T-cell (primary cell): ENCODE measurements at regions not wholly inside any gene's neighbourhood (a gene's known extent, or its start where the extent isn't known, plus 50 kb on each side); places are given as distances from the start of the nearest gene placed in this dataset.

Experiments
- ATAC-seq, 4 experiments: fragments of 200-7000 bp in 3 of 4; fragments of 150-1000 bp in 1 of 4; cut with Tn5 transposase; replicated peaks in 1 of 4; 1 replicate in 3 of 4; 2 replicates in 1 of 4; pipeline ENCODE4 v1.10.0; 2021; ENCODE audit warnings: moderate library complexity in 3 of 4, mild to moderate bottlenecking in 2 of 4, moderate number of reproducible peaks in 1 of 4
- CTCF ChIA-PET, 2 donors: fragments of 300-600 bp; sonication (Branson Sonifier 250); formaldehyde crosslinking; loops; one replicate each; lab custom pipeline; 2022; ENCODE audit warnings: antibody characterized with exemption in 2 of 2; lab: Charles Lee
- POLR2A ChIA-PET, 2 donors: fragments of 300-600 bp; sonication (Branson Sonifier 250); formaldehyde crosslinking; loops; one replicate each; lab custom pipeline; 2022; ENCODE audit warnings: antibody characterized with exemption in 2 of 2; lab: Charles Lee
- DNase-seq, 35 experiments: peaks; one replicate each; pipeline versions ENCODE4 v3.0.0 to v3.0.0-alpha.2; 2013 to 2023
- H3K27ac ChIP-seq: one replicate; pipeline ENCODE4 v1.5.1; 2013; ENCODE audit warnings: low read length
- H3K27me3 ChIP-seq, 2 experiments: replicated peaks in 1 of 2; 1 replicate in 1 of 2; 2 replicates in 1 of 2; pipeline versions ENCODE4 v1.6.1 to v1.7.0; 2013; ENCODE audit warnings: low read length in 1 of 2, mixed read lengths in 1 of 2; ENCODE audit not compliant: control insufficient read depth in 2 of 2, insufficient read depth in 2 of 2; ENCODE audit errors: extremely low read depth in 1 of 2
- H3K36me3 ChIP-seq, 2 donors: 1 replicate in 1 of 2; 2 replicates in 1 of 2; pipeline versions ENCODE4 v1.6.1 to v1.7.0; 2013; ENCODE audit warnings: low read length in 1 of 2; ENCODE audit not compliant: control insufficient read depth in 2 of 2, insufficient read depth in 1 of 2; ENCODE audit errors: extremely low read depth in 1 of 2
- H3K4me1 ChIP-seq, 2 experiments: 1 replicate in 1 of 2; 2 replicates in 1 of 2; pipeline versions ENCODE4 v1.6.1 to v1.7.0; 2013; ENCODE audit warnings: low read length in 2 of 2, mixed read lengths in 1 of 2; ENCODE audit not compliant: insufficient read depth in 2 of 2, control insufficient read depth in 1 of 2; ENCODE audit errors: extremely low read depth in 1 of 2
- H3K4me3 ChIP-seq, 2 donors: 1 replicate in 1 of 2; 2 replicates in 1 of 2; pipeline versions ENCODE4 v1.5.1 to v1.7.0; 2013; ENCODE audit warnings: mild to moderate bottlenecking in 2 of 2, low read length in 1 of 2, moderate library complexity in 1 of 2; ENCODE audit not compliant: control insufficient read depth in 1 of 2; ENCODE audit errors: extremely low read depth in 1 of 2
- H3K9me3 ChIP-seq: 2 replicates; pipeline ENCODE4 v1.7.0; 2013
- H3K27ac Mint-ChIP-seq, 2 donors: one replicate each; pipeline ENCODE4 v1.8.0; 2020 to 2021; ENCODE audit warnings: mild to moderate bottlenecking in 2 of 2, mixed read lengths in 2 of 2
- H3K27me3 Mint-ChIP-seq, 2 donors: one replicate each; pipeline ENCODE4 v1.8.0; 2021 to 2022; ENCODE audit warnings: mixed read lengths in 2 of 2
- H3K36me3 Mint-ChIP-seq: one replicate; pipeline ENCODE4 v1.8.0; 2021; ENCODE audit warnings: mixed read lengths
- H3K4me1 Mint-ChIP-seq, 3 donors: one replicate each; pipeline ENCODE4 v1.8.0; 2020 to 2022; ENCODE audit warnings: mixed read lengths in 3 of 3, mild to moderate bottlenecking in 1 of 3
- H3K4me3 Mint-ChIP-seq, 3 donors: one replicate each; pipeline ENCODE4 v1.8.0; 2020 to 2022; ENCODE audit warnings: mild to moderate bottlenecking in 3 of 3, mixed read lengths in 3 of 3, moderate library complexity in 3 of 3
- H3K9me3 Mint-ChIP-seq, 3 donors: one replicate each; pipeline ENCODE4 v1.8.0; 2020 to 2022; ENCODE audit warnings: mixed read lengths in 3 of 3
- WGBS: methylation state at CpG from one replicate; pipeline ENCODE4 v1.1.5; 2013; ENCODE audit warnings: missing lambda C conversion rate; ENCODE audit not compliant: insufficient coverage; 5-methylcytosine and 5-hydroxymethylcytosine counted together

GRCh38 chr14:76664790-76665189, 96.5 kb upstream of the VASH1 start:
- Histone ChIP-seq H3K27ac (no peak overlapping the region), H3K4me1 (no peaks in the 10 kb centered on the region), H3K4me3 (no peak overlapping the region), H3K27me3 (peaks cover 0 to 11% of the 10 kb centered on the region in 2 experiments), H3K36me3 (no peaks in the 10 kb centered on the region), H3K9me3 (no peaks in the 10 kb centered on the region)
- Mint-ChIP-seq H3K4me3 (no peak overlapping the region), H3K27ac (no peak overlapping the region), H3K9me3 (peaks cover 0 to 11% (median 10%) of the 10 kb centered on the region in 3 donors), H3K36me3 (no peaks in the 10 kb centered on the region), H3K27me3 (peaks cover 22 to 29% of the 10 kb centered on the region in 2 donors), H3K4me1 (no peaks in the 10 kb centered on the region)
- DNase-seq (no peak), ATAC-seq (no peak)
- ChIA-PET CTCF (no interaction called here), POLR2A (no interaction called here)
- 65% methylated on average over 2 of the region's 4 CpGs for WGBS

GRCh38 chr14:76666746-76667145, 94.5 kb upstream of the VASH1 start:
- DNase-seq (no peak), ATAC-seq (no peak)
- no peaks in the 10 kb centered on the region for H3K4me1 ChIP-seq
- Mint-ChIP-seq H3K4me3 (no peak overlapping the region), H3K9me3 (peaks cover 0 to 13% (median 11%) of the 10 kb centered on the region in 3 donors), H3K27ac (no peak overlapping the region), H3K36me3 (no peaks in the 10 kb centered on the region), H3K27me3 (peaks cover 11 to 14% of the 10 kb centered on the region in 2 donors), H3K4me1 (no peaks in the 10 kb centered on the region)
- H3K9me3 ChIP-seq = no peaks in the 10 kb centered on the region
- 0% methylated on average over 1 of the region's 5 CpGs for WGBS
- ChIA-PET CTCF (no interaction called here), POLR2A (no interaction called here)
- no peak overlapping the region for H3K27ac ChIP-seq
- H3K36me3 ChIP-seq = no peaks in the 10 kb centered on the region
- no peak overlapping the region for H3K4me3 ChIP-seq
- peaks cover 0 to 9% of the 10 kb centered on the region in 2 experiments for H3K27me3 ChIP-seq

- H3K27me3 ChIP-seq = peaks cover 0 to 13% of the 10 kb centered on the region in 2 experiments
- no peak overlapping the region for H3K27ac Mint-ChIP-seq
- no peaks in the 10 kb centered on the region for H3K9me3 ChIP-seq
- ATAC-seq (no peak), DNase-seq (no peak)
- no peak overlapping the region for H3K4me3 Mint-ChIP-seq
- POLR2A ChIA-PET = interaction anchor here in 1 of 2 donors (0.7 kb wide), 1 partner anchor 1673 kb away, joined by 4 read pairs; no protein-coding TSS in a partner anchor
- no peaks in the 10 kb centered on the region for H3K36me3 Mint-ChIP-seq
- H3K27ac ChIP-seq = no peak overlapping the region
- H3K4me3 ChIP-seq = no peak overlapping the region
- peaks cover 0 to 13% (median 11%) of the 10 kb centered on the region in 3 donors for H3K9me3 Mint-ChIP-seq
- H3K27me3 Mint-ChIP-seq = peaks cover 11 to 21% of the 10 kb centered on the region in 2 donors
- H3K4me1 ChIP-seq = no peaks in the 10 kb centered on the region
- no peaks in the 10 kb centered on the region for H3K4me1 Mint-ChIP-seq
- CTCF ChIA-PET = no interaction called here
- no peaks in the 10 kb centered on the region for H3K36me3 ChIP-seq
These were observed 91.5 kb upstream of the VASH1 start for GRCh38 chr14:76669770-76670169.

- H3K4me3 ChIP-seq = no peak overlapping the region
- ATAC-seq (no peak), DNase-seq (no peak)
- H3K36me3 ChIP-seq = no peaks in the 10 kb centered on the region
- H3K27me3 ChIP-seq = peaks cover 2 to 12% of the 10 kb centered on the region in 2 experiments
- no peak overlapping the region for H3K27ac ChIP-seq
- peaks cover 15 to 16% of the 10 kb centered on the region in 2 donors for H3K27me3 Mint-ChIP-seq
- POLR2A ChIA-PET = interaction anchor here in 1 of 2 donors (0.7 kb wide), 1 partner anchor 853 kb away, joined by 4 read pairs; no protein-coding TSS in a partner anchor
- H3K36me3 Mint-ChIP-seq = no peaks in the 10 kb centered on the region
- H3K4me1 ChIP-seq = no peaks in the 10 kb centered on the region
- peaks cover 0 to 13% (median 11%) of the 10 kb centered on the region in 3 donors for H3K9me3 Mint-ChIP-seq
- H3K4me3 Mint-ChIP-seq = no peak overlapping the region
- no peaks in the 10 kb centered on the region for H3K4me1 Mint-ChIP-seq
- no peaks in the 10 kb centered on the region for H3K9me3 ChIP-seq
- WGBS = 100% methylated on average over 1 of the region's 3 CpGs
- no peak overlapping the region for H3K27ac Mint-ChIP-seq
- CTCF ChIA-PET = no interaction called here
These were observed 89.1 kb upstream of the VASH1 start for GRCh38 chr14:76672123-76672522.

- H3K4me1 Mint-ChIP-seq = no peaks in the 10 kb centered on the region
- H3K9me3 Mint-ChIP-seq = peaks cover 0 to 13% (median 8%) of the 10 kb centered on the region in 3 donors
- ATAC-seq = no peak
- no peaks in the 10 kb centered on the region for H3K36me3 Mint-ChIP-seq
- Histone ChIP-seq H3K4me3 (no peak overlapping the region), H3K27ac (no peak overlapping the region), H3K36me3 (no peaks in the 10 kb centered on the region), H3K4me1 (no peaks in the 10 kb centered on the region), H3K9me3 (no peaks in the 10 kb centered on the region), H3K27me3 (peaks cover 2 to 12% of the 10 kb centered on the region in 2 experiments)
- ChIA-PET POLR2A (no interaction called here), CTCF (no interaction called here)
- WGBS = 75% methylated on average over 3 of the region's 3 CpGs
- DNase-seq = no peak
- H3K4me3 Mint-ChIP-seq = no peak overlapping the region
- H3K27ac Mint-ChIP-seq = no peak overlapping the region
- H3K27me3 Mint-ChIP-seq = peaks cover 19 to 24% of the 10 kb centered on the region in 2 donors
These were observed 88.0 kb upstream of the VASH1 start for GRCh38 chr14:76673261-76673660.

- POLR2A ChIA-PET = no interaction called here
- Histone ChIP-seq H3K27me3 (peaks cover 2 to 12% of the 10 kb centered on the region in 2 experiments), H3K4me1 (no peaks in the 10 kb centered on the region), H3K4me3 (no peak overlapping the region), H3K9me3 (no peaks in the 10 kb centered on the region), H3K27ac (no peak overlapping the region), H3K36me3 (no peaks in the 10 kb centered on the region)
- WGBS = 43% methylated on average over 1 of the region's 11 CpGs
- CTCF ChIA-PET = no interaction called here
- H3K4me1 Mint-ChIP-seq = no peaks in the 10 kb centered on the region
- H3K4me3 Mint-ChIP-seq = no peak overlapping the region
- DNase-seq = no peak
- ATAC-seq = no peak
- H3K36me3 Mint-ChIP-seq = no peaks in the 10 kb centered on the region
- peak overlapping the region in 1 of 2 donors; percentile 24 for H3K27ac Mint-ChIP-seq
- peaks cover 0 to under 1% (median 0%) of the 10 kb centered on the region in 3 donors for H3K9me3 Mint-ChIP-seq
- peaks cover 20 to 24% of the 10 kb centered on the region in 2 donors for H3K27me3 Mint-ChIP-seq
These were observed 86.2 kb upstream of the VASH1 start for GRCh38 chr14:76675046-76675445.

- Histone ChIP-seq H3K4me3 (no peak overlapping the region), H3K36me3 (no peaks in the 10 kb centered on the region), H3K27me3 (peaks cover 2 to 12% of the 10 kb centered on the region in 2 experiments), H3K27ac (no peak overlapping the region), H3K4me1 (no peaks in the 10 kb centered on the region), H3K9me3 (no peaks in the 10 kb centered on the region)
- H3K9me3 Mint-ChIP-seq = peaks cover 5 to 11% (median 9%) of the 10 kb centered on the region in 3 donors
- no peak overlapping the region for H3K4me3 Mint-ChIP-seq
- H3K27ac Mint-ChIP-seq = no peak overlapping the region
- ChIA-PET POLR2A (no interaction called here), CTCF (no interaction called here)
- H3K4me1 Mint-ChIP-seq = no peaks in the 10 kb centered on the region
- DNase-seq (no peak), ATAC-seq (no peak)
- WGBS = 76% methylated on average over 2 of the region's 5 CpGs
- H3K27me3 Mint-ChIP-seq = peaks cover 22 to 24% of the 10 kb centered on the region in 2 donors
- no peaks in the 10 kb centered on the region for H3K36me3 Mint-ChIP-seq
These were observed 84.7 kb upstream of the VASH1 start for GRCh38 chr14:76676539-76676938.
